Stimulated activated CD4-positive, alpha-beta T cell treated with anti-CD3 and anti-CD28 coated beads, TNF-alpha, amount 100 ng/mL, for 4 hours (primary cell): ENCODE measurements at regions not wholly inside any gene's neighbourhood (a gene's known extent, or its start where the extent isn't known, plus 50 kb on each side); places are given as distances from the start of the nearest gene placed in this dataset.
"Not testable (repeated sequence)": the region's sequence is repeated elsewhere in the genome, so short reads cannot be mapped to it uniquely, and the experiment has no call there.

Source experiments
- DNase-seq, 3 experiments: peaks; one replicate each; pipeline ENCODE4 v3.0.0-alpha.2; 2020; ENCODE audit warnings: low read depth in 3 of 3

- no peak for DNase-seq
Measured at GRCh38 chr4:106594291-106594952, 225.8 kb upstream of the GIMD1 start.

GRCh38 chr4:106588891-106589290 lies 220.3 kb upstream of the GIMD1 start:
- no peak for DNase-seq

- no peak for DNase-seq
Measured at GRCh38 chr4:106587558-106587957, 219.0 kb upstream of the GIMD1 start.

- DNase-seq: no peak
Measured at GRCh38 chr4:106585915-106586349, 217.4 kb upstream of the GIMD1 start.

GRCh38 chr4:106584337-106584989 lies 215.9 kb upstream of the GIMD1 start:
- no peak for DNase-seq

- DNase-seq: no peak
Measured at GRCh38 chr4:106583567-106583966, 215.0 kb upstream of the GIMD1 start.

- no peak for DNase-seq
Measured at GRCh38 chr4:106583108-106583507, 214.5 kb upstream of the GIMD1 start.

GRCh38 chr4:106582103-106582502 lies 213.5 kb upstream of the GIMD1 start:
- DNase-seq: no peak

- no peak for DNase-seq
Measured at GRCh38 chr4:106579236-106579635, 210.7 kb upstream of the GIMD1 start.

GRCh38 chr4:106569146-106570031 lies 200.8 kb upstream of the GIMD1 start:
- no peak for DNase-seq

- DNase-seq: no peak
Measured at GRCh38 chr4:106565727-106566126, 197.1 kb upstream of the GIMD1 start.

- not testable (repeated sequence) for DNase-seq
Measured at GRCh38 chr4:106563637-106564036, 195.1 kb upstream of the GIMD1 start.

GRCh38 chr4:106551724-106552123 lies 183.1 kb upstream of the GIMD1 start:
- no peak for DNase-seq

- DNase-seq: no peak
Measured at GRCh38 chr4:106548446-106549044, 180.0 kb upstream of the GIMD1 start.

GRCh38 chr4:106546370-106546769 lies 177.8 kb upstream of the GIMD1 start:
- DNase-seq: no peak

- DNase-seq: not testable (repeated sequence)
Measured at GRCh38 chr4:106542609-106543008, 174.0 kb upstream of the GIMD1 start.

- no peak for DNase-seq
Measured at GRCh38 chr4:106541253-106541652, 172.7 kb upstream of the GIMD1 start.

GRCh38 chr4:106530821-106531220 lies 162.2 kb upstream of the GIMD1 start:
- no peak for DNase-seq

GRCh38 chr4:106530024-106530361 lies 161.4 kb upstream of the GIMD1 start:
- DNase-seq: no peak

- DNase-seq: no peak
Measured at GRCh38 chr4:106529348-106530023, 160.9 kb upstream of the GIMD1 start.

GRCh38 chr4:106527316-106527715 lies 158.7 kb upstream of the GIMD1 start:
- no peak for DNase-seq

GRCh38 chr4:106525425-106525824 lies 156.8 kb upstream of the GIMD1 start:
- DNase-seq: not testable (repeated sequence)
